ENCODE measurements at regions not wholly inside any gene's neighbourhood (a gene's known extent, or its start where the extent isn't known, plus 50 kb on each side); places are given as distances from the start of the nearest gene placed in this dataset.

DNA sequence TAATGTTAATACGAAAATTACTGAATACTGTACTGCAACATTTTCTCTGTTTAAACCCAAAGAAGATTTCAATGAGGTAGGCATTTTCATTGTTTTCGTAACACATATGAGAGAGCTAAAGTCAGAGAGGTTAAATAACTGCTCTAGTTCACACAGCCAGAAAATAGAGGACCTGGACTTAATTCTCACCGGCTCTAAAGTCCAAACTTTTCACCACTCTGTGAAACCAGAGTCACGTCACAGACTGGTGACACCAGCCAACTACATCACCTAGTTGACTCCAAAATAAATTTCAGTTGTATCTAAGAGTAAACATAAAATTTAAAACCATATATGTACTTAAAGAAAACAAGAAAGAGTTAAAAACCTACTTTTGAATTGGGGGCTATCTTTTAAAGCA is 146.7 kb downstream of the FCRL5 start:
- intact Hi-C loops (cut with micrococcal nuclease; ENCODE audit: unreplicated experiment) = no loop called here
- H3K4me1 ChIP-seq (ENCODE audit: insufficient read depth, low read length, poor library complexity, severe bottlenecking) = no peaks in the 10 kb centered on the region
- no TSS peak for BruUV-seq (replicated peaks)

DNA sequence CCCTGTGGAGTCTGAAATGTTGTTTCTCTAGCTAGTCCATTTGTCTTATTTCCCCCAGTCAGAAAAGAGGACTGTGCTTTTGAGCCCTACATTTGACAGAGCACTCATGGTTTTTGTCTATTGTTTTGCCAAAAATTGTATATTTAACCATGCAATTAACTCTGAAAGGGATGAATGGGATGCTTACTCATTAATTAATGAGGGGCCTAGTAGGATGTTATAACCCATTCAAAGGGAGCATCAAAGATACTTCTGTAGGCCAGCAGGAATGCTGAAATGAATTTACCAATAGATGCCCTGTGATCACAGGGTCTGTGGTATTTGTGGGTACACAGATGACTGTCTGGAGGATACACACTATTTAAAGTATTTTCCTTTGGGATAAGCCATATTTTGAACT is 147.7 kb downstream of the FCRL5 start:
- ChIA-PET CTCF (no interaction called here), POLR2A (ENCODE audit: low non-redundant PET) (no interaction called here)
- Histone ChIP-seq H3K36me3 (ENCODE audit: insufficient read depth, low read length, poor library complexity, severe bottlenecking) (no peaks in the 10 kb centered on the region), H3K27ac (ENCODE audit: low read depth, low read length, poor library complexity, severe bottlenecking) (no peak overlapping the region), H3K9me3 (ENCODE audit: low read depth, low read length, poor library complexity, severe bottlenecking) (no peaks in the 10 kb centered on the region), H3K4me1 (ENCODE audit: insufficient read depth, low read length, poor library complexity, severe bottlenecking) (no peaks in the 10 kb centered on the region), H3K4me3 (ENCODE audit: low read depth, low read length, poor library complexity, severe bottlenecking) (no peak overlapping the region), H3K27me3 (replicated peaks; ENCODE audit: insufficient read depth, low read depth, low read length, poor library complexity) (peaks cover 14% of the 10 kb centered on the region)
- no peak for TF ChIP-seq EZH2 (IDR thresholded peaks at IDR 0.05; ENCODE audit: borderline replicate concordance, low read depth, low read length, poor library complexity, severe bottlenecking)
- TF ChIP-seq, protein P1, sequence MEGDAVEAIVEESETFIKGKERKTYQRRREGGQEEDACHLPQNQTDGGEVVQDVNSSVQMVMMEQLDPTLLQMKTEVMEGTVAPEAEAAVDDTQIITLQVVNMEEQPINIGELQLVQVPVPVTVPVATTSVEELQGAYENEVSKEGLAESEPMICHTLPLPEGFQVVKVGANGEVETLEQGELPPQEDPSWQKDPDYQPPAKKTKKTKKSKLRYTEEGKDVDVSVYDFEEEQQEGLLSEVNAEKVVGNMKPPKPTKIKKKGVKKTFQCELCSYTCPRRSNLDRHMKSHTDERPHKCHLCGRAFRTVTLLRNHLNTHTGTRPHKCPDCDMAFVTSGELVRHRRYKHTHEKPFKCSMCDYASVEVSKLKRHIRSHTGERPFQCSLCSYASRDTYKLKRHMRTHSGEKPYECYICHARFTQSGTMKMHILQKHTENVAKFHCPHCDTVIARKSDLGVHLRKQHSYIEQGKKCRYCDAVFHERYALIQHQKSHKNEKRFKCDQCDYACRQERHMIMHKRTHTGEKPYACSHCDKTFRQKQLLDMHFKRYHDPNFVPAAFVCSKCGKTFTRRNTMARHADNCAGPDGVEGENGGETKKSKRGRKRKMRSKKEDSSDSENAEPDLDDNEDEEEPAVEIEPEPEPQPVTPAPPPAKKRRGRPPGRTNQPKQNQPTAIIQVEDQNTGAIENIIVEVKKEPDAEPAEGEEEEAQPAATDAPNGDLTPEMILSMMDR (conservative IDR thresholded peaks at IDR 0.05; ENCODE audit: low read depth, low read length) = no peak
- no TSS peak for BruUV-seq (replicated peaks)
- intact Hi-C loops (cut with micrococcal nuclease; ENCODE audit: unreplicated experiment) = no loop called here
- DNase-seq (ENCODE audit: low spot score) = no peak

More for the DNA sequence above, 146.7 kb downstream of the FCRL5 start:
- TF ChIP-seq EZH2 (IDR thresholded peaks at IDR 0.05; ENCODE audit: borderline replicate concordance, low read depth, low read length, poor library complexity, severe bottlenecking) = no peak
- TF ChIP-seq, protein P1 (conservative IDR thresholded peaks at IDR 0.05; ENCODE audit: low read depth, low read length) = no peak
- no peak overlapping the region for H3K4me3 ChIP-seq (ENCODE audit: low read depth, low read length, poor library complexity, severe bottlenecking)
- H3K36me3 ChIP-seq (ENCODE audit: insufficient read depth, low read length, poor library complexity, severe bottlenecking) = no peaks in the 10 kb centered on the region
- peaks cover 14% of the 10 kb centered on the region for H3K27me3 ChIP-seq (replicated peaks; ENCODE audit: insufficient read depth, low read depth, low read length, poor library complexity)
- no peak for DNase-seq (ENCODE audit: low spot score)
- ChIA-PET POLR2A (ENCODE audit: low non-redundant PET) (no interaction called here), CTCF (no interaction called here)
- H3K27ac ChIP-seq (ENCODE audit: low read depth, low read length, poor library complexity, severe bottlenecking) = no peak overlapping the region
- H3K9me3 ChIP-seq (ENCODE audit: low read depth, low read length, poor library complexity, severe bottlenecking) = no peaks in the 10 kb centered on the region

DNA sequence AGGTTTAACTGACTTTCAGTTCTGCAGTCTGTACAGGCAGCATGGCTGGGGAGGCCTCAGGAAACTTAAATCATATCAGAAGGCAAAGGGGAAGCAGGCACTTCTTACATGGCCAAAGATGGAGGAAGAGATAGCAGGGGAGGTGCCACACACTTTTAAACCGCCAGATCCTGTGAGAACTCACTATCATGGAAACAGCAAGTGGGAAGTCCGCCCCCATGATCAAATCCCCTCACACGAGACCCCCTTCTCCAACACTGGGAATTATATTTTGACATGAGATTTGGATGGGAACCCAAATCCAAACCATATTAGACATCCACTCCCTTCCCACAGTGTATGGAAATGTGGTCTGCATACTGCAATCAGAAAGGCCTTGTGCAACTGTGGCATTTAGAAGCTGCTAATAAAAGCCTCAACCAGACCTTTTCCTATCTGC is 148.2 kb downstream of the FCRL5 start:
- no TSS peak for BruUV-seq (replicated peaks)
- Histone ChIP-seq H3K4me1 (ENCODE audit: insufficient read depth, low read length, poor library complexity, severe bottlenecking) (no peaks in the 10 kb centered on the region), H3K36me3 (ENCODE audit: insufficient read depth, low read length, poor library complexity, severe bottlenecking) (no peaks in the 10 kb centered on the region), H3K9me3 (ENCODE audit: low read depth, low read length, poor library complexity, severe bottlenecking) (no peaks in the 10 kb centered on the region), H3K27me3 (replicated peaks; ENCODE audit: insufficient read depth, low read depth, low read length, poor library complexity) (peaks cover 14% of the 10 kb centered on the region), H3K27ac (ENCODE audit: low read depth, low read length, poor library complexity, severe bottlenecking) (no peak overlapping the region), H3K4me3 (ENCODE audit: low read depth, low read length, poor library complexity, severe bottlenecking) (no peak overlapping the region)
- POLR2A ChIA-PET (ENCODE audit: low non-redundant PET) = no interaction called here
- intact Hi-C loops (cut with micrococcal nuclease; ENCODE audit: unreplicated experiment) = no loop called here
- no peak for DNase-seq (ENCODE audit: low spot score)
- TF ChIP-seq EZH2 (IDR thresholded peaks at IDR 0.05; ENCODE audit: borderline replicate concordance, low read depth, low read length, poor library complexity, severe bottlenecking) = no peak
- TF ChIP-seq, protein P1 (conservative IDR thresholded peaks at IDR 0.05; ENCODE audit: low read depth, low read length) = no peak
- CTCF ChIA-PET = no interaction called here
